H1 (cell line): ENCODE measurements at regions not wholly inside any gene's neighbourhood (a gene's known extent, or its start where the extent isn't known, plus 50 kb on each side); places are given as distances from the start of the nearest gene placed in this dataset.

Source experiments
- CTCF ChIA-PET: fragments of 300-600 bp; sonication (Branson Sonifier 250); formaldehyde crosslinking; loops from one replicate; lab custom pipeline; 2021; ENCODE audit not compliant: partially characterized antibody; lab: Charles Lee
- POLR2A ChIA-PET: fragments of 300-600 bp; sonication (Branson Sonifier 250); formaldehyde crosslinking; loops from one replicate; lab custom pipeline; 2021; ENCODE audit warnings: inconsistent platforms; ENCODE audit not compliant: partially characterized antibody; lab: Charles Lee
- DNase-seq, 2 experiments: peaks; one replicate each; pipeline versions ENCODE4 v3.0.0 to v3.0.0-alpha.2; 2010 to 2022; ENCODE audit warnings: low spot score in 2 of 2, low read depth in 1 of 2, mixed read lengths in 1 of 2
- FAIRE-seq: peaks from 2 replicates; lab custom pipeline; 2011; peaks lifted over from hg19 to GRCh38; lab: Jason Lieb, UNC
- H2AFZ ChIP-seq: 2 replicates; pipeline ENCODE4 v1.8.1; 2012; ENCODE audit warnings: low read length, inconsistent platforms
- H2AK5ac ChIP-seq: 2 replicates; pipeline ENCODE4 v1.6.1; 2013; ENCODE audit warnings: low read depth, low read length
- H2BK120ac ChIP-seq: replicated peaks from 2 replicates; pipeline ENCODE3; 2013; ENCODE audit warnings: low read depth, low read length, inconsistent platforms
- H2BK12ac ChIP-seq: 2 replicates; pipeline ENCODE4 v1.6.1; 2013; ENCODE audit warnings: low read depth, low read length
- H2BK15ac ChIP-seq: 2 replicates; pipeline ENCODE4 v1.6.1; 2013; ENCODE audit warnings: low read length
- H2BK20ac ChIP-seq: 2 replicates; pipeline ENCODE4 v1.6.1; 2013; ENCODE audit warnings: low read length
- H2BK5ac ChIP-seq: 2 replicates; pipeline ENCODE4 v1.6.1; 2013; ENCODE audit warnings: low read depth, low read length
- H3K14ac ChIP-seq: 2 replicates; pipeline ENCODE4 v1.6.1; 2013; ENCODE audit warnings: inconsistent platforms; ENCODE audit not compliant: insufficient read length
- H3K18ac ChIP-seq: 2 replicates; pipeline ENCODE4 v1.6.1; 2013; ENCODE audit warnings: low read length; ENCODE audit errors: extremely low read depth
- H3K23ac ChIP-seq: 2 replicates; pipeline ENCODE4 v1.6.1; 2013; ENCODE audit warnings: inconsistent platforms; ENCODE audit not compliant: insufficient read length
- H3K23me2 ChIP-seq: 2 replicates; pipeline ENCODE4 v1.6.1; 2013; ENCODE audit warnings: low read depth, low read length
- H3K27ac ChIP-seq: 2 replicates; pipeline ENCODE4 v1.6.1; 2011; ENCODE audit warnings: low read depth, low read length, inconsistent platforms
- H3K27me3 ChIP-seq, 4 experiments: replicated peaks in 1 of 4; 1 replicate in 1 of 4; 2 replicates in 3 of 4; pipeline versions ENCODE4 v1.6.1 to v1.8.1; 2011 to 2013; ENCODE audit warnings: low read length in 3 of 4, mild to moderate bottlenecking in 3 of 4, inconsistent platforms in 2 of 4, mixed read lengths in 2 of 4, moderate library complexity in 1 of 4; ENCODE audit not compliant: control insufficient read depth in 3 of 4, insufficient read depth in 3 of 4; ENCODE audit errors: extremely low read depth in 1 of 4
- H3K36me3 ChIP-seq, 4 experiments: 2 replicates each; pipeline versions ENCODE4 v1.6.1 to v1.8.1; 2011 to 2013; ENCODE audit warnings: mild to moderate bottlenecking in 4 of 4, low read length in 3 of 4, moderate library complexity in 2 of 4, control low read depth in 1 of 4, inconsistent platforms in 1 of 4; ENCODE audit not compliant: insufficient read depth in 4 of 4, control insufficient read depth in 2 of 4
- H3K4ac ChIP-seq: replicated peaks from 2 replicates; pipeline ENCODE3; 2013; ENCODE audit warnings: low read length, low read depth, mixed read lengths, inconsistent platforms; ENCODE audit not compliant: insufficient read length
- H3K4me1 ChIP-seq, 4 experiments: replicated peaks in 1 of 4; 1 replicate in 1 of 4; 2 replicates in 3 of 4; pipeline versions ENCODE4 v1.6.1 to v1.8.1; 2011 to 2013; ENCODE audit warnings: low read length in 3 of 4, inconsistent platforms in 2 of 4, mixed read lengths in 1 of 4; ENCODE audit not compliant: insufficient read depth in 4 of 4, control insufficient read depth in 3 of 4
- H3K4me2 ChIP-seq, 2 experiments: 2 replicates each; pipeline versions ENCODE4 v1.6.1 to v1.8.1; 2011 to 2013; ENCODE audit warnings: low read depth in 2 of 2, low read length in 2 of 2, control low read depth in 1 of 2, inconsistent platforms in 1 of 2, mild to moderate bottlenecking in 1 of 2; ENCODE audit not compliant: insufficient read depth in 1 of 2
- H3K4me3 ChIP-seq, 4 experiments: fragments of 200-600, 300-600 bp in 1 of 4; sonication (generic), shearing (Covaris generic), sonication (Bioruptor Twin) in 1 of 4; 2 replicates each; pipeline versions ENCODE4 v1.5.1 to v1.8.1; 2011 to 2016; ENCODE audit warnings: low read length in 4 of 4, low read depth in 3 of 4, control low read depth in 2 of 4, inconsistent platforms in 2 of 4, mild to moderate bottlenecking in 2 of 4, mixed read lengths in 1 of 4, moderate library complexity in 1 of 4; ENCODE audit not compliant: insufficient read depth in 2 of 4; ENCODE audit errors: extremely low read depth in 1 of 4
- H3K56ac ChIP-seq: replicated peaks from 2 replicates; pipeline ENCODE3; 2013; ENCODE audit warnings: low read depth, mild to moderate bottlenecking, mixed read lengths, low read length, inconsistent platforms; ENCODE audit not compliant: insufficient read length
- H3K79me1 ChIP-seq: 2 replicates; pipeline ENCODE4 v1.6.1; 2013; ENCODE audit warnings: low read depth, low read length, control low read depth
- H3K79me2 ChIP-seq, 2 experiments: 2 replicates each; pipeline versions ENCODE4 v1.6.1 to v1.8.1; 2012 to 2013; ENCODE audit warnings: low read length in 2 of 2, mild to moderate bottlenecking in 2 of 2, inconsistent platforms in 1 of 2; ENCODE audit not compliant: insufficient read depth in 2 of 2, control insufficient read depth in 1 of 2
- H3K9ac ChIP-seq, 4 experiments: replicated peaks in 1 of 4; 1 replicate in 1 of 4; 2 replicates in 3 of 4; pipeline versions ENCODE4 v1.6.1 to v1.8.1; 2011 to 2013; ENCODE audit warnings: low read depth in 3 of 4, low read length in 3 of 4, control low read depth in 2 of 4, mild to moderate bottlenecking in 2 of 4, moderate library complexity in 2 of 4, inconsistent platforms in 1 of 4; ENCODE audit errors: extremely low read depth in 1 of 4
- H3K9me3 ChIP-seq, 2 experiments: 2 replicates each; pipeline versions ENCODE4 v1.6.1 to v1.8.1; 2012 to 2013; ENCODE audit warnings: mild to moderate bottlenecking in 2 of 2, moderate library complexity in 2 of 2, control low read depth in 1 of 2, inconsistent platforms in 1 of 2, low read depth in 1 of 2, low read length in 1 of 2, mixed read lengths in 1 of 2; ENCODE audit not compliant: insufficient read depth in 2 of 2
- H4K20me1 ChIP-seq, 2 experiments: replicated peaks in 1 of 2; 2 replicates each; pipeline versions ENCODE3 to v1.8.1; 2011 to 2013; ENCODE audit warnings: inconsistent platforms in 2 of 2, low read length in 2 of 2, mild to moderate bottlenecking in 1 of 2; ENCODE audit not compliant: insufficient read depth in 2 of 2, control insufficient read depth in 1 of 2
- H4K5ac ChIP-seq: 2 replicates; pipeline ENCODE4 v1.6.1; 2013; ENCODE audit warnings: low read length, low read depth, mixed read lengths, inconsistent platforms; ENCODE audit not compliant: insufficient read length
- H4K8ac ChIP-seq: 2 replicates; pipeline ENCODE4 v1.8.0; 2013; ENCODE audit warnings: mild to moderate bottlenecking, moderate library complexity, low read length, inconsistent platforms; ENCODE audit not compliant: insufficient read depth; ENCODE audit errors: extremely low read depth
- H4K91ac ChIP-seq: replicated peaks from 2 replicates; pipeline ENCODE3; 2013; ENCODE audit warnings: low read length, mixed read lengths, inconsistent platforms; ENCODE audit not compliant: insufficient read length
- BCL11A ChIP-seq, 2 experiments: IDR thresholded peaks; one replicate each; pipeline ENCODE4 v1.6.1; 2011; ENCODE audit warnings: low read depth in 2 of 2, low read length in 2 of 2, mild to moderate bottlenecking in 2 of 2
- BRCA1 ChIP-seq: IDR thresholded peaks from 2 replicates; pipeline ENCODE4 v1.6.1; 2012; ENCODE audit warnings: low read depth, low read length, improper control_type of control experiment
- CEBPB ChIP-seq: IDR thresholded peaks from 2 replicates; pipeline ENCODE4 v1.6.1; 2012; ENCODE audit warnings: low read depth, low read length
- GTF2F1 ChIP-seq: IDR thresholded peaks from 2 replicates; pipeline ENCODE4 v1.6.1; 2012; ENCODE audit warnings: low read depth, low read length, improper control_type of control experiment, borderline replicate concordance
- HDAC6 ChIP-seq: IDR thresholded peaks from one replicate; pipeline ENCODE4 v1.7.1; 2012; ENCODE audit warnings: low read depth, mild to moderate bottlenecking, inconsistent platforms, low read length, moderate library complexity
- NANOG ChIP-seq: IDR thresholded peaks from 2 replicates; pipeline ENCODE4 v1.6.1; 2011; ENCODE audit warnings: low read length, low read depth, mild to moderate bottlenecking, inconsistent platforms; ENCODE audit not compliant: insufficient read depth, poor library complexity, severe bottlenecking
- POU5F1 ChIP-seq: IDR thresholded peaks from 2 replicates; pipeline ENCODE4 v1.6.1; 2011; ENCODE audit warnings: low read depth, mild to moderate bottlenecking, low read length, moderate library complexity
- SAP30 ChIP-seq: fragments of 300-600 bp; sonication (generic); IDR thresholded peaks from 2 replicates; pipeline ENCODE4 v1.7.1; 2012; ENCODE audit warnings: low read length, moderate library complexity, mild to moderate bottlenecking, inconsistent platforms; ENCODE audit not compliant: insufficient read depth, insufficient replicate concordance
- SIRT6 ChIP-seq: IDR thresholded peaks from one replicate; pipeline ENCODE4 v1.7.1; 2012; ENCODE audit warnings: low read length, inconsistent platforms
- SP1 ChIP-seq: IDR thresholded peaks from 2 replicates; pipeline ENCODE4 v1.6.1; 2011; ENCODE audit warnings: low read depth, low read length
- TAF1 ChIP-seq: IDR thresholded peaks from 2 replicates; pipeline ENCODE4 v1.6.1; 2011; ENCODE audit warnings: mild to moderate bottlenecking, low read depth, low read length
- TAF7 ChIP-seq: optimal IDR thresholded peaks from 2 replicates; pipeline ENCODE3; 2011; ENCODE audit warnings: low read depth, mild to moderate bottlenecking, inconsistent platforms, low read length, moderate library complexity, borderline replicate concordance
- YY1 ChIP-seq: IDR thresholded peaks from 2 replicates; pipeline ENCODE4 v1.6.1; 2011; ENCODE audit warnings: low read depth, mild to moderate bottlenecking, low read length
- WGBS, 2 experiments: shearing (Covaris generic) in 1 of 2; methylation state at CpG; one replicate each; pipeline versions ENCODE4 v1.1.6 to v1.1.7; 2013 to 2015; ENCODE audit warnings: low lambda C conversion rate in 2 of 2, mixed read lengths in 2 of 2, inconsistent platforms in 1 of 2, low coverage in 1 of 2, missing lambda C conversion rate in 1 of 2; ENCODE audit not compliant: insufficient replicate concordance in 2 of 2, insufficient coverage in 1 of 2, insufficient read length in 1 of 2; ENCODE audit errors: extremely low coverage in 1 of 2, missing lambda C conversion rate in 1 of 2; 5-methylcytosine and 5-hydroxymethylcytosine counted together
- TF ChIP-seq, protein P1 (sequence below): IDR thresholded peaks from 2 replicates; pipeline ENCODE4 v1.6.1; 2012; ENCODE audit warnings: inconsistent platforms
- TF ChIP-seq, protein P2 (sequence below): IDR thresholded peaks from 2 replicates; pipeline ENCODE4 v1.6.1; 2012; ENCODE audit warnings: inconsistent platforms

DNA sequence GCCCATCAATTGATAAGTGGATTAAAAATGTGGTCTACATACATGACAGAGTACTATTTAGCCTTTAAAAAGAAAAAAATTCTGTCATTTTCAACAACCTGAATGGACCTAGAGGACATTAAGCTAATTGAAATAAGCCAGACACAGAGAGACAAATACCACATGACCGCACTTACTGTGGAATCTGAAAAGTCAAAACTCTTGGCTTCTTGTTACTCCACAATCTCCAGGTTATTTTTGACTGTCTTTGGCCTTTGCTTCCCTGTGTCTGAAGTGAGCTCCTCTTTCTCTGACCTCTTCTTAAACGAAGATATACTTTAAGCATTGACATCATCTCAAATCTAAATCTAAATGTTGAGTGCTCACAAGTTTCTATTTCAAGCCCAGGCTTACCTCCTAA is 265.5 kb upstream of the ADRA1B start:
- no peak overlapping the region for H4K8ac ChIP-seq
- H3K36me3 ChIP-seq: no peaks in the 10 kb centered on the region
- H4K20me1 ChIP-seq: no peaks in the 10 kb centered on the region
- no peak overlapping the region for H3K23ac ChIP-seq
- no peaks in the 10 kb centered on the region for H3K23me2 ChIP-seq
- no peak overlapping the region for H2AFZ ChIP-seq
- H3K27ac ChIP-seq: no peak overlapping the region
- POLR2A ChIA-PET: no interaction called here
- no peak overlapping the region for H3K4ac ChIP-seq
- H4K91ac ChIP-seq: no peak overlapping the region
- H3K14ac ChIP-seq: no peak overlapping the region
- peaks cover 0 to 9% (median 4%) of the 10 kb centered on the region in 4 experiments; a peak in 3 of 7 replicates for H3K4me1 ChIP-seq
- no peak overlapping the region for H3K18ac ChIP-seq
- no peak overlapping the region for H2BK5ac ChIP-seq
- FAIRE-seq (no peak), DNase-seq (no peak)
- H2BK12ac ChIP-seq: no peak overlapping the region
- H3K56ac ChIP-seq: no peak overlapping the region
- no peaks in the 10 kb centered on the region for H3K9me3 ChIP-seq
- no peaks in the 10 kb centered on the region for H3K27me3 ChIP-seq
- WGBS, 2 experiments: 86% methylated on average over 2 of the region's 2 CpGs; no CpG with 5 or more reads in 1 of the 2 experiments
- H3K79me2 ChIP-seq: no peaks in the 10 kb centered on the region
- H2BK15ac ChIP-seq: no peak overlapping the region
- no peak overlapping the region for H4K5ac ChIP-seq
- H3K4me3 ChIP-seq: no peak overlapping the region
- H3K9ac ChIP-seq: no peak overlapping the region
- no peaks in the 10 kb centered on the region for H3K79me1 ChIP-seq
- no peak overlapping the region for H2BK20ac ChIP-seq
- CTCF ChIA-PET: no interaction called here
- no peak overlapping the region for H3K4me2 ChIP-seq
- H2AK5ac ChIP-seq: no peak overlapping the region
- H2BK120ac ChIP-seq: no peak overlapping the region
- TF ChIP-seq NANOG (no peak), BCL11A (IDR thresholded peaks at IDR 0.05; ENCODE audit: low read depth in 2 of 2, low read length in 2 of 2) (no peak), GTF2F1 (no peak), BRCA1 (no peak), POU5F1 (no peak), TAF1 (no peak), SAP30 (no peak), SP1 (no peak), YY1 (no peak), TAF7 (no peak), CEBPB (no peak), HDAC6 (no peak), SIRT6 (no peak)
- TF ChIP-seq, protein P1, sequence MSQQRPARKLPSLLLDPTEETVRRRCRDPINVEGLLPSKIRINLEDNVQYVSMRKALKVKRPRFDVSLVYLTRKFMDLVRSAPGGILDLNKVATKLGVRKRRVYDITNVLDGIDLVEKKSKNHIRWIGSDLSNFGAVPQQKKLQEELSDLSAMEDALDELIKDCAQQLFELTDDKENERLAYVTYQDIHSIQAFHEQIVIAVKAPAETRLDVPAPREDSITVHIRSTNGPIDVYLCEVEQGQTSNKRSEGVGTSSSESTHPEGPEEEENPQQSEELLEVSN: no peak
- TF ChIP-seq, protein P2, sequence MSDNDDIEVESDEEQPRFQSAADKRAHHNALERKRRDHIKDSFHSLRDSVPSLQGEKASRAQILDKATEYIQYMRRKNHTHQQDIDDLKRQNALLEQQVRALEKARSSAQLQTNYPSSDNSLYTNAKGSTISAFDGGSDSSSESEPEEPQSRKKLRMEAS: no peak
